Heart left ventricle (tissue), 13 donors: ENCODE measurements at regions not wholly inside any gene's neighbourhood (a gene's known extent, or its start where the extent isn't known, plus 50 kb on each side); places are given as distances from the start of the nearest gene placed in this dataset.

Experiments
- POLR2A ChIP-seq, 2 donors: fragments of 450-650 bp; IDR thresholded peaks; one replicate each; pipeline ENCODE4 v1.6.1; 2017; ENCODE audit warnings: antibody characterized with exemption in 2 of 2, mild to moderate bottlenecking in 2 of 2, moderate library complexity in 2 of 2
- TF ChIP-seq, protein P1 (sequence below), 12 donors: fragments of 200-600 bp; sonication (generic) in 4 of 12; IDR thresholded peaks; one replicate each; pipeline versions ENCODE4 v1.5.0 to v1.8.0; 2018 to 2022; ENCODE audit warnings: antibody characterized with exemption in 12 of 12, mild to moderate bottlenecking in 5 of 12
- donor health status: ischemic (EF 13 %, LVEDD 7.1; RV severe dilation, severe dysfunction).
- donor health status: DM: no; HTN: yes; CAD: no.
- donor health status: DM: no; HTN: no; CAD: no.
- donor health status: ischemic (EF 25% LVEDD 6.9; RV normal size, moderate dysfunction).
- donor health status: ischemic (EF 25% LVEDD 5.7; RV mildly dilated, moderate dysfunction).
- donor health status: ischemic (EF 35%, LVEDD 5.7; RV mildly dilated, moderate dysfunction).
- donor health status: nonischemic (EF 11% LVEDD 7.7; RV severe dilation, severe dysfunction).
- donor health status: DM: yes; HTN: yes; CAD: no.
- donor health status: PGD.
- donor health status: ischemic (EF 29% LVEDD 5.4; RV normal size, mild dysfunction).
- donor health status: nonischemic (EF 23%, LVEDD 6.1; RV moderate dilation, normal function).

GRCh38 chr15:96273317-96274086 is 57.0 kb upstream of the NR2F2 start:
- TF ChIP-seq, protein P1, sequence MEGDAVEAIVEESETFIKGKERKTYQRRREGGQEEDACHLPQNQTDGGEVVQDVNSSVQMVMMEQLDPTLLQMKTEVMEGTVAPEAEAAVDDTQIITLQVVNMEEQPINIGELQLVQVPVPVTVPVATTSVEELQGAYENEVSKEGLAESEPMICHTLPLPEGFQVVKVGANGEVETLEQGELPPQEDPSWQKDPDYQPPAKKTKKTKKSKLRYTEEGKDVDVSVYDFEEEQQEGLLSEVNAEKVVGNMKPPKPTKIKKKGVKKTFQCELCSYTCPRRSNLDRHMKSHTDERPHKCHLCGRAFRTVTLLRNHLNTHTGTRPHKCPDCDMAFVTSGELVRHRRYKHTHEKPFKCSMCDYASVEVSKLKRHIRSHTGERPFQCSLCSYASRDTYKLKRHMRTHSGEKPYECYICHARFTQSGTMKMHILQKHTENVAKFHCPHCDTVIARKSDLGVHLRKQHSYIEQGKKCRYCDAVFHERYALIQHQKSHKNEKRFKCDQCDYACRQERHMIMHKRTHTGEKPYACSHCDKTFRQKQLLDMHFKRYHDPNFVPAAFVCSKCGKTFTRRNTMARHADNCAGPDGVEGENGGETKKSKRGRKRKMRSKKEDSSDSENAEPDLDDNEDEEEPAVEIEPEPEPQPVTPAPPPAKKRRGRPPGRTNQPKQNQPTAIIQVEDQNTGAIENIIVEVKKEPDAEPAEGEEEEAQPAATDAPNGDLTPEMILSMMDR (IDR thresholded peaks at IDR 0.05) = no peak
- TF ChIP-seq POLR2A (IDR thresholded peaks at IDR 0.05) = no peak
